PC-9 (cell line): ENCODE measurements at regions not wholly inside any gene's neighbourhood (a gene's known extent, or its start where the extent isn't known, plus 50 kb on each side); places are given as distances from the start of the nearest gene placed in this dataset.

Experiments used
- EZH2 ChIP-seq: fragments of 200-600 bp; sonication (generic); IDR thresholded peaks from 2 replicates; pipeline ENCODE4 v1.8.0; 2017; ENCODE audit warnings: antibody characterized with exemption, low read depth
- TF ChIP-seq, protein P1 (sequence below): fragments of 200-600 bp; sonication (generic); conservative IDR thresholded peaks from 2 replicates; pipeline ENCODE4 v1.6.1; 2017; ENCODE audit warnings: mixed run types, antibody characterized with exemption, mild to moderate bottlenecking, moderate library complexity

DNA sequence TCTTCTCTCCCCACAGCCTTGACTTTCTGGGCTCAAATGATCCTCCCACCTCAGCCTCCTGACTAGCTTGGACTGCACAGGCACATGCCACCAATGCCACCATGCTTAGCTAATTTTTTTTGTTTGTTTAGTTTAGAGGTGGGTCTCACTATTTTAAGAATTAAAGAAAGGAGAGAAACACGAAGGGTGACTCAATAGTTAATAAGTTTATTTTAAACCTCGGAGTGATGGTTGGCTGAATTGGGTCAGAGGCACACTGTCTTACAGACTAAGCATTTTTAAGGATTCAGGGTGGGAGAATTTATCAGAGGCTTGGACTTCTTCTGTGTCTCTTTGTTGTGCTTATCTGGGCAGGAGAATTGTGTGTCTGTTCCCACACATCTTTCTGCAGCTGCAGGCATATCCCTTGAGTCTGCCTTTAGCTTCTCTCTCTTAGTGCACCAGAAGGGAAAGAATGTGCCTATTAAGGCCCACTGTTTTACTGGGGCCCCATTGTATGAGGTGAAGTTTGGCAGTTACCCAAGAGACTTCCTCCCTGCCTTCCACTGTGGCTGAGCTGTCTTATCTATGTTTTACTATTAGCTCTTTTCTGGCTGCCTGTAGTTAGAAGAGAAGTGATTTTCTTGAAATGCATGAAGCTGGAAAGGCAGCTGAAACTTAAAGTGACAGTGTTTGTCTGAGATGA, 2172.0 kb downstream of the TP53TG3F start:
- TF ChIP-seq, protein P1, sequence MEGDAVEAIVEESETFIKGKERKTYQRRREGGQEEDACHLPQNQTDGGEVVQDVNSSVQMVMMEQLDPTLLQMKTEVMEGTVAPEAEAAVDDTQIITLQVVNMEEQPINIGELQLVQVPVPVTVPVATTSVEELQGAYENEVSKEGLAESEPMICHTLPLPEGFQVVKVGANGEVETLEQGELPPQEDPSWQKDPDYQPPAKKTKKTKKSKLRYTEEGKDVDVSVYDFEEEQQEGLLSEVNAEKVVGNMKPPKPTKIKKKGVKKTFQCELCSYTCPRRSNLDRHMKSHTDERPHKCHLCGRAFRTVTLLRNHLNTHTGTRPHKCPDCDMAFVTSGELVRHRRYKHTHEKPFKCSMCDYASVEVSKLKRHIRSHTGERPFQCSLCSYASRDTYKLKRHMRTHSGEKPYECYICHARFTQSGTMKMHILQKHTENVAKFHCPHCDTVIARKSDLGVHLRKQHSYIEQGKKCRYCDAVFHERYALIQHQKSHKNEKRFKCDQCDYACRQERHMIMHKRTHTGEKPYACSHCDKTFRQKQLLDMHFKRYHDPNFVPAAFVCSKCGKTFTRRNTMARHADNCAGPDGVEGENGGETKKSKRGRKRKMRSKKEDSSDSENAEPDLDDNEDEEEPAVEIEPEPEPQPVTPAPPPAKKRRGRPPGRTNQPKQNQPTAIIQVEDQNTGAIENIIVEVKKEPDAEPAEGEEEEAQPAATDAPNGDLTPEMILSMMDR = no peak
- TF ChIP-seq EZH2 = no peak
